ENCODE measurements at regions not wholly inside any gene's neighbourhood (a gene's known extent, or its start where the extent isn't known, plus 50 kb on each side); places are given as distances from the start of the nearest gene placed in this dataset.
"Not testable (repeated sequence)": the region's sequence is repeated elsewhere in the genome, so short reads cannot be mapped to it uniquely, and the experiment has no call there.

GRCh38 chr11:33971530-33971929 is 79.7 kb upstream of the LMO2 start:
- not testable (repeated sequence) for TF ChIP-seq POLR2AphosphoS5 (IDR thresholded peaks at IDR 0.05; ENCODE audit: low read depth); CTCF (IDR thresholded peaks at IDR 0.05; ENCODE audit: insufficient read depth, low read length); GABPA (IDR thresholded peaks at IDR 0.05; ENCODE audit: low read depth); REST (IDR thresholded peaks at IDR 0.05; ENCODE audit: insufficient replicate concordance, low read depth)

Measured in HL-60 (cell line).